Endodermal cell (in vitro differentiated cells): ENCODE measurements at regions not wholly inside any gene's neighbourhood (a gene's known extent, or its start where the extent isn't known, plus 50 kb on each side); places are given as distances from the start of the nearest gene placed in this dataset.
"Not testable (repeated sequence)": the region's sequence is repeated elsewhere in the genome, so short reads cannot be mapped to it uniquely, and the experiment has no call there.

Experiments
- DNase-seq: peaks from one replicate; pipeline ENCODE4 v3.0.0-alpha.2; 2017
- H3K27ac ChIP-seq: 2 replicates; pipeline ENCODE4 v1.5.1; 2013; ENCODE audit warnings: mild to moderate bottlenecking, low read depth, low read length, moderate library complexity
- H3K27me3 ChIP-seq: 2 replicates; pipeline ENCODE4 v1.6.1; 2013; ENCODE audit warnings: mild to moderate bottlenecking, low read length, moderate library complexity; ENCODE audit not compliant: insufficient read depth, control insufficient read depth, poor library complexity, severe bottlenecking
- H3K36me3 ChIP-seq: 2 replicates; pipeline ENCODE4 v1.7.0; 2013; ENCODE audit warnings: mild to moderate bottlenecking, low read length, moderate library complexity; ENCODE audit not compliant: control insufficient read depth, insufficient read depth
- H3K4me1 ChIP-seq: one replicate; pipeline ENCODE4 v1.7.0; 2013; ENCODE audit warnings: low read length; ENCODE audit not compliant: control insufficient read depth, insufficient read depth
- H3K4me3 ChIP-seq: 2 replicates; pipeline ENCODE4 v1.5.1; 2013; ENCODE audit warnings: mild to moderate bottlenecking, low read length, moderate library complexity
- H3K9ac ChIP-seq: 2 replicates; pipeline ENCODE4 v1.6.1; 2013; ENCODE audit warnings: mild to moderate bottlenecking, low read length, moderate library complexity; ENCODE audit not compliant: poor library complexity, severe bottlenecking; ENCODE audit errors: extremely low read depth
- H3K9me3 ChIP-seq: 2 replicates; pipeline ENCODE4 v1.6.1; 2013; ENCODE audit warnings: mild to moderate bottlenecking, low read length, moderate library complexity; ENCODE audit not compliant: control insufficient read depth
- H3K27ac Mint-ChIP-seq: 2 replicates; pipeline ENCODE4 v1.8.0; 2020; ENCODE audit warnings: mixed read lengths
- H3K27me3 Mint-ChIP-seq: 2 replicates; pipeline ENCODE4 v1.8.0; 2021; ENCODE audit warnings: mild to moderate bottlenecking, mixed read lengths; ENCODE audit not compliant: insufficient read depth
- H3K36me3 Mint-ChIP-seq: 2 replicates; pipeline ENCODE4 v1.8.0; 2020; ENCODE audit warnings: low read depth, mixed read lengths
- H3K4me1 Mint-ChIP-seq: 2 replicates; pipeline ENCODE4 v1.8.0; 2020; ENCODE audit warnings: mixed read lengths
- H3K4me3 Mint-ChIP-seq: 2 replicates; pipeline ENCODE4 v1.8.0; 2020; ENCODE audit warnings: mild to moderate bottlenecking, moderate library complexity, mixed read lengths
- H3K9me3 Mint-ChIP-seq: 2 replicates; pipeline ENCODE4 v1.8.0; 2020; ENCODE audit warnings: mild to moderate bottlenecking, mixed read lengths
- WGBS, 2 experiments: methylation state at CpG; one replicate each; pipeline versions ENCODE4 v1.1.5 to v1.1.7; 2013; ENCODE audit warnings: missing lambda C conversion rate in 2 of 2, mixed read lengths in 1 of 2; ENCODE audit not compliant: insufficient coverage in 1 of 2, insufficient read length in 1 of 2; 5-methylcytosine and 5-hydroxymethylcytosine counted together

DNA sequence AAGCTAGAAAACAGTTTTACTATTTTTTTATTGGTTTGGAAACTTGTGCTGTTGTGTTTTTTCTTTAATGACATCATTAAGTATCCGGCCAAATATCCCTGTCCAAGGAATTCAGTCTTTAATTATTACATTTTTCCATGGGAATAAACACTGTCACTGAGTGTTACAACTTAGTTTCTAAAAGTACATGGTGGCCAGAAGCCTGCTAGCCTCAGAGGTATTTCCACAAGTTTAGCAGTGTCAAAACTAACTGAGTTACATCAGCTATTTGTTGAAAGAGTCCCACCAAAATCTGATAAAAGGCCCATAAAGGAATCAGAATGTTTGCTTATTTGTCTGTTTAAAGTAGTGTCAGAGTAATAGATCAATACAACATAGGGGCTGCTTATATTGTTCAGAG is 331.6 kb downstream of the GOLGA6L6 start:
- H3K4me3 ChIP-seq, H3K36me3 ChIP-seq, DNase-seq, H3K9ac ChIP-seq, H3K4me1 ChIP-seq, H3K36me3 Mint-ChIP-seq, H3K4me3 Mint-ChIP-seq, H3K4me1 Mint-ChIP-seq, H3K27ac Mint-ChIP-seq, H3K27me3 ChIP-seq, H3K27me3 Mint-ChIP-seq, H3K27ac ChIP-seq: not testable (repeated sequence)
- 64 to 82% methylated on average over 1 of the region's 1 CpG for WGBS, 2 experiments
- H3K9me3 ChIP-seq: peaks cover 73% of the 10 kb centered on the region
- H3K9me3 Mint-ChIP-seq: peaks cover 20% of the 10 kb centered on the region

DNA sequence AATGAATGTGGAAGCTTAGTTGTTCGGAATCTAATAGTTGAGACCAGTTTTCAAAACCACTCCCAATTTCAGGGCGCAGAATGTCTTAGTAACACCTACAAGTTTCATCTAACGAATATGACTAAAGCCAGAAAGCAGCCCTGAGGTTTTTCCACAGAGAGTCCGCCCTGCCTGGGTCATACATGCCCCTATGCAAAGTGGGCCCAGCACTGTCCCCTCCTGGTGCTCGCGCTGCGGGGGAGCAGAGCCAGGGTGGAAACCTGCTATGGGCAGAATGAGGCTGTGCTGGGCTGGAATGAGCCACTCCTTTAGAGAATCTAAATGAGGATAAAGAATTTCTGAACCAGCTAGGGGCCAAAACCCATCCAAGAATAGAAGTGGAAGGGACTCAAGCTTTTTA is 334.0 kb downstream of the GOLGA6L6 start:
- not testable (repeated sequence) for H3K27me3 Mint-ChIP-seq, H3K4me3 Mint-ChIP-seq, H3K36me3 Mint-ChIP-seq, H3K4me1 Mint-ChIP-seq, H3K27ac Mint-ChIP-seq, H3K9ac ChIP-seq, H3K27ac ChIP-seq, H3K36me3 ChIP-seq, H3K4me1 ChIP-seq, H3K4me3 ChIP-seq, DNase-seq, H3K27me3 ChIP-seq
- WGBS, 2 experiments: 72 to 83% methylated on average over 4 to 7 of the region's 7 CpGs
- H3K9me3 ChIP-seq: peaks cover 71% of the 10 kb centered on the region
- peaks cover 20% of the 10 kb centered on the region for H3K9me3 Mint-ChIP-seq

DNA sequence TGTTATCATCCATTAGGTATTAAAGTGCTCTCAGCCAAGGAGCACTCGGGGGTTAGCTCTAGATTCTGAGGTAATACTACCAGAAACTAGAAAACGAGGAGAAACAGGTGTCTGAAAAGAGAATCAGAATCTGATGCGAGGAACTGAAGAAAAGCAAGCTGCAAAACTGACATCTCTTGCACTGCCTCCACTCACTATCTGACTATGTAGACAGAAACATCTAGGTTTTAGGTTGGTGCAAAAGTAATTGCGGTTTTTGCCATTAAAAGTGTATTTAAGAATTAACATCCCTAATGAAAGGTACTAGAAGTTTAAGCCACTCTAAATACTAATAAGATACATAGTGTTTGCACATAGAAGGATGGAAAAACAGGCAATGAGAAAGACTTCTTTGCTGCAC is 334.4 kb downstream of the GOLGA6L6 start:
- not testable (repeated sequence) for H3K9ac ChIP-seq, H3K27me3 ChIP-seq, H3K27ac Mint-ChIP-seq, H3K27ac ChIP-seq, DNase-seq, H3K27me3 Mint-ChIP-seq, H3K4me1 Mint-ChIP-seq, H3K4me3 Mint-ChIP-seq, H3K36me3 Mint-ChIP-seq, H3K4me3 ChIP-seq, H3K4me1 ChIP-seq, H3K36me3 ChIP-seq
- WGBS, 2 experiments: 80 to 100% methylated on average over 1 to 2 of the region's 4 CpGs
- peaks cover 20% of the 10 kb centered on the region for H3K9me3 Mint-ChIP-seq
- H3K9me3 ChIP-seq: peaks cover 69% of the 10 kb centered on the region

DNA sequence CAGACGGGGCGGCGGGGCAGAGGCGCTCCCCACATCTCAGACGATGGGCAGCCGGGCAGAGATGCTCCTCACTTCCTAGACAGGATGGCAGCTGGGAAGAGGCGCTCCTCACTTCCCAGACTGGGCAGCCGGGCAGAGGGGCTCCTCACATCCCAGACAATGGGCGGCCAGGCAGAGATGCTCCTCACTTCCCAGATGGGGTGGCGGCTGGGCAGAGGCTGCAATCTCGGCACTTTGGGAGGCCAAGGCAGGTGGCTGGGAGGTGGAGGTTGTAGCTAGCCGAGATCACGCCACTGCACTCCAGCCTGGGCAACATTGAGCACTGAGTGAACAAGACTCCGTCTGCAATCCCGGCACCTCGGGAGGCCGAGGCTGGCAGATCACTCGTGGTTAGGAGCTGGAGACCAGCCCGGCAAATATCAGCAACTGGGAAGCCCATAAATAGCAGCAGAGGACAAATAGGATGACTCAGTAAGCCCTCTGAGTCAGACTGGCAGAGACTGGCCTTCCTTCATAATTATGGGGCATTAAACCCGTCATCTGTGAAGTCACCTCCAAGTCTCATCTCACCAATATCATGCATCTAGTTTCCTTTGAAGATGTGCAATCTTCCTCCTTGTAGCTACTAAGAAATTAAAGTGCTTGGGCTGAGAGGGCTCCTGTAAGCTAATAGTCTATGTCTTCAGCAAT is 337.3 kb downstream of the GOLGA6L6 start:
- 87 to 88% methylated on average over 6 to 13 of the region's 20 CpGs for WGBS, 2 experiments
- H3K9me3 ChIP-seq: peaks cover 48% of the 10 kb centered on the region
- DNase-seq, H3K36me3 Mint-ChIP-seq, H3K27ac ChIP-seq, H3K36me3 ChIP-seq, H3K27me3 ChIP-seq, H3K27ac Mint-ChIP-seq, H3K27me3 Mint-ChIP-seq, H3K4me3 Mint-ChIP-seq, H3K4me1 Mint-ChIP-seq, H3K4me1 ChIP-seq, H3K9ac ChIP-seq, H3K4me3 ChIP-seq: not testable (repeated sequence)
- peaks cover 20% of the 10 kb centered on the region for H3K9me3 Mint-ChIP-seq

DNA sequence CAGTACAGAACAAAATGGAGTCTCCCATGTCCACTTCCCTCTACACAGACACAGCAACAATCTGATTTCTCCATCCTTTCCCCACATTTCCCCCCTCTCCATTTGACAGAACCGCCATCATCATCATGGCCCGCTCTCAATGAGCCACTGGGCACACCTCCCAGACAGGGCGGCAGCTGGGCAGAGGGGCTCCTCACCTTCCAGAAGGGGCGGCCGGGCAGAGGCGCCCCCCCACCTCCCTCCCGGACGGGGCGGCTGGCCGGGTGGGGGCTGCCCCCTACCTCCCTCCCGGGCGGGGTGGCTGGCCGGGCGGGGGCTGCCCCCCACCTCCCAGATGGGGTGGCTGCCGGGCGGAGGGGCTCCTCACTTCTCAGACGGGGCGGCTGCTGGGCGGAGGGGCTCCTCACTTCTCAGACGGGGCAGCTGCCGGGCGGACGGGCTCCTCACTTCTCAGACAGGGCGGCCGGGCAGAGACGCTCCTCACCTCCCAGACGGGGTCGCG is 337.9 kb downstream of the GOLGA6L6 start:
- not testable (repeated sequence) for H3K4me3 Mint-ChIP-seq, H3K4me3 ChIP-seq, H3K4me1 ChIP-seq, H3K27ac Mint-ChIP-seq, H3K27ac ChIP-seq, H3K36me3 Mint-ChIP-seq, H3K36me3 ChIP-seq, H3K9ac ChIP-seq, DNase-seq, H3K27me3 Mint-ChIP-seq, H3K27me3 ChIP-seq, H3K4me1 Mint-ChIP-seq
- peaks cover 48% of the 10 kb centered on the region for H3K9me3 ChIP-seq
- peaks cover 16% of the 10 kb centered on the region for H3K9me3 Mint-ChIP-seq
- 88% methylated on average over 8 to 27 of the region's 29 CpGs for WGBS, 2 experiments
